ENCODE measurements at regions not wholly inside any gene's neighbourhood (a gene's known extent, or its start where the extent isn't known, plus 50 kb on each side); places are given as distances from the start of the nearest gene placed in this dataset.
A peak's percentile ranks its signal among the peaks of the same experiment; 100 is the strongest.
"Not testable (repeated sequence)": the region's sequence is repeated elsewhere in the genome, so short reads cannot be mapped to it uniquely, and the experiment has no call there.

DNA sequence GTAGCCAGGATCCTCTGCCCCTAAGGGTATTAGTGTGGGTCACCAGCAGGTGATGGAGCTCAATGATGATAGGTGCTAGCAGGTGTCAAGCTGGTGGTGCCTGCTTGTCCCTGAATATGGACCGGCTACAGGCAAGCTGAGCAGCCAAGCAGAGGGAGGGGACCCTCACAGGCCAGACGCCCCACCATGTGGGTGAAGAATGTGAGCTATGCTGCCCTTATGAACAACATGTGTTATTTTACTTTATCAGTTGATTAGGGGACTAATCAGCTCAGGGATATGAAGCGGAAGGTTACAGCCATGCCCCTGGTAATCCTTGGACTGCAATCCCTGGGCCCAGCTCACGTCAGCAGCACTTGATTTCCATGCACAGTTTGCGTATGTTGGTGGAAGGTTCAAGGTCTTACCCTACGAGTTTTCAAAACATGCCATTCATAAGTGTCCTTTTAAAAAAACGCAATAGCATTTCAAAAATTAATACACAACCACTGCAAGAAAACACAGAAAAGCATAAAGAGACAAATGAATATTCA is 106.0 kb downstream of the CDC7 start:
- H3K27ac ChIP-seq = no peak overlapping the region
- intact Hi-C loops (cut with DNase I) = no loop called here
- no peak for DNase-seq
- H3K4me1 ChIP-seq = peaks cover 0 to 14% (median 0%) of the 10 kb centered on the region in 3 donors
- no peaks in the 10 kb centered on the region for H3K27me3 ChIP-seq
- no peaks in the 10 kb centered on the region for H3K9me3 ChIP-seq
- WGBS, 2 donors = 87 to 90% methylated on average over 7 of the region's 7 CpGs
- H3K4me3 ChIP-seq = no peak overlapping the region
- TF ChIP-seq, protein P1, sequence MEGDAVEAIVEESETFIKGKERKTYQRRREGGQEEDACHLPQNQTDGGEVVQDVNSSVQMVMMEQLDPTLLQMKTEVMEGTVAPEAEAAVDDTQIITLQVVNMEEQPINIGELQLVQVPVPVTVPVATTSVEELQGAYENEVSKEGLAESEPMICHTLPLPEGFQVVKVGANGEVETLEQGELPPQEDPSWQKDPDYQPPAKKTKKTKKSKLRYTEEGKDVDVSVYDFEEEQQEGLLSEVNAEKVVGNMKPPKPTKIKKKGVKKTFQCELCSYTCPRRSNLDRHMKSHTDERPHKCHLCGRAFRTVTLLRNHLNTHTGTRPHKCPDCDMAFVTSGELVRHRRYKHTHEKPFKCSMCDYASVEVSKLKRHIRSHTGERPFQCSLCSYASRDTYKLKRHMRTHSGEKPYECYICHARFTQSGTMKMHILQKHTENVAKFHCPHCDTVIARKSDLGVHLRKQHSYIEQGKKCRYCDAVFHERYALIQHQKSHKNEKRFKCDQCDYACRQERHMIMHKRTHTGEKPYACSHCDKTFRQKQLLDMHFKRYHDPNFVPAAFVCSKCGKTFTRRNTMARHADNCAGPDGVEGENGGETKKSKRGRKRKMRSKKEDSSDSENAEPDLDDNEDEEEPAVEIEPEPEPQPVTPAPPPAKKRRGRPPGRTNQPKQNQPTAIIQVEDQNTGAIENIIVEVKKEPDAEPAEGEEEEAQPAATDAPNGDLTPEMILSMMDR (IDR thresholded peaks at IDR 0.05) = no peak
- no peak for TF ChIP-seq POLR2A (IDR thresholded peaks at IDR 0.05)
- H3K36me3 ChIP-seq = no peaks in the 10 kb centered on the region

GRCh38 chr1:91607686-91608085 is 107.0 kb downstream of the CDC7 start:
- H3K4me3 ChIP-seq; H3K36me3 ChIP-seq; DNase-seq; H3K27me3 ChIP-seq; H3K27ac ChIP-seq; H3K9me3 ChIP-seq; intact Hi-C loops (cut with DNase I): not testable (repeated sequence)
- WGBS, 2 donors = 64 to 74% methylated on average over 3 of the region's 3 CpGs
- peaks cover 0 to 17% (median 0%) of the 10 kb centered on the region in 3 donors for H3K4me1 ChIP-seq

DNA sequence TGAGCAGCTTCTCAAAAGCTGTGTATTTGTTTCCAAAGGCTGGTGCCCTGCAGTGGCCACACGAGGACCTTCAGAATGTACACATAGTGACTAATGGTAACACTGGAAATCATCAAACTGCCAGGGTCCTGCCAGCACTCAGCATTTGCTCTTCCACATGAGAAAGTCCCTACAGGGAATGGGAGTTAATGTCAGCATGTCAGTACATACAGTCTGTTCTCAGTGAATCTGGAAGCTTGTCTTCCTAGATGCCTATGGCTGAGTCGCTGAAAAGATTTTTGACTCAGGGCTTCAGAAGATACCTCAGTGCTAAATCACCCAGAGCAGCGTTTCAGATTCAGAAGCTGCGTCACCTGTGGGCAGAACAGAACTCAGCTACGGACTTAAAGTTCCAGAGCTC is 108.2 kb downstream of the CDC7 start:
- no peaks in the 10 kb centered on the region for H3K9me3 ChIP-seq
- no peaks in the 10 kb centered on the region for H3K27me3 ChIP-seq
- TF ChIP-seq POLR2A (IDR thresholded peaks at IDR 0.05) = no peak
- TF ChIP-seq, protein P1 (IDR thresholded peaks at IDR 0.05) = no peak
- H3K27ac ChIP-seq = no peak overlapping the region
- intact Hi-C loops (cut with DNase I) = no loop called here
- H3K4me3 ChIP-seq = no peak overlapping the region
- peaks cover 0 to 22% (median 0%) of the 10 kb centered on the region in 3 donors for H3K4me1 ChIP-seq
- WGBS, 2 donors = 67 to 68% methylated on average over 2 to 5 of the region's 5 CpGs
- DNase-seq = no peak
- no peaks in the 10 kb centered on the region for H3K36me3 ChIP-seq

DNA sequence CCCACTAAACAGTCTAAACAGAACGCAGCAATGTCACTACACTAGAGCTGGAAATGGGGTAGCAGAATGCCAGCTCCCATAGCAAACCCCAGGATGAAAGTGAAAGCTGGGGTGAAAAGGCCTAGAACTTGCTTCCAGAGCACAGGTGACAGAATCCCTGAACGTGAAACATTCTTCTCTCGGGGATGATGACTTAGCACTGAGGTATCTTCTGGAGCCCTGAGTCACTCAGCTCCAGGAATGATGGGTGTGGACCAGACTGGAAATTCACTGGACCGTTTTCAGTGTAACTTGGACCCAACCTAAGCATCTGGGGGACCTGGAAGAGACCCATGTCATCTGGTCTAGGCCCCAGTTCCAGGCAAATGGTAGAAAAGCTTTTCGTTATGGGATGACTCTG is 108.9 kb downstream of the CDC7 start:
- H3K27ac ChIP-seq = no peak overlapping the region
- H3K9me3 ChIP-seq = no peaks in the 10 kb centered on the region
- no peaks in the 10 kb centered on the region for H3K27me3 ChIP-seq
- H3K4me1 ChIP-seq = peaks cover 0 to 25% (median 0%) of the 10 kb centered on the region in 3 donors
- no peak overlapping the region for H3K4me3 ChIP-seq
- DNase-seq = no peak
- 76 to 84% methylated on average over 3 to 5 of the region's 5 CpGs for WGBS, 2 donors
- TF ChIP-seq POLR2A (IDR thresholded peaks at IDR 0.05) = no peak
- TF ChIP-seq, protein P1 (IDR thresholded peaks at IDR 0.05) = no peak
- intact Hi-C loops (cut with DNase I) = no loop called here
- no peaks in the 10 kb centered on the region for H3K36me3 ChIP-seq

DNA sequence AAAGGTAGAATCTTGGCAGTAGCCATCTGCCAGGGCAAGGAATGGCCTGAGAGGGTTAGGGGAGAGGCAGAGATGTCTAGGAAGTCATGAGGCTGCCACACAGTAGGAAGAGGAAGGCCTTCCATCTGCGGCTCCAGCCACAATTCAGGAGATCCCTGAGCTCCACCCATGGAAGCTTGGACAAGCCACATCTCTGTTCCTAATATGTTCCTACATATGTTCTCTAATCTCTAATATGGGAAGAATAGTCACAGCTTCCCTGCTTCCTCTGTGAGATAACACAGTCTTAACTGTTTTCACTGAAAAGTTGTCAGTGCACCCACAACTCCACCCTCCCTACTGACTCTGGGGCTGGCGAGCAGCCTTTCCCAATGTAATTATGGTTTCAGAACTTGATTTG is 109.5 kb downstream of the CDC7 start:
- Histone ChIP-seq H3K27ac (no peak overlapping the region), H3K36me3 (no peaks in the 10 kb centered on the region), H3K27me3 (no peaks in the 10 kb centered on the region), H3K4me1 (peaks cover 0 to 25% (median 0%) of the 10 kb centered on the region in 3 donors), H3K9me3 (no peaks in the 10 kb centered on the region), H3K4me3 (no peak overlapping the region)
- intact Hi-C loops (cut with DNase I) = no loop called here
- no peak for DNase-seq
- TF ChIP-seq POLR2A (IDR thresholded peaks at IDR 0.05) = no peak
- TF ChIP-seq, protein P1 (IDR thresholded peaks at IDR 0.05) = no peak
- WGBS, 2 donors = 88 to 91% methylated on average over 2 of the region's 2 CpGs

GRCh38 chr1:91610789-91611188 is 110.1 kb downstream of the CDC7 start:
- Histone ChIP-seq H3K27me3 (no peaks in the 10 kb centered on the region), H3K9me3 (no peaks in the 10 kb centered on the region), H3K4me1 (peaks cover 0 to 25% (median 0%) of the 10 kb centered on the region in 3 donors), H3K4me3 (no peak overlapping the region), H3K36me3 (no peaks in the 10 kb centered on the region), H3K27ac (peak overlapping the region in 1 of 4 donors; percentile 17)
- 79 to 83% methylated on average over 6 of the region's 6 CpGs for WGBS, 2 donors
- intact Hi-C loops (cut with DNase I) = no loop called here
- DNase-seq = no peak
- TF ChIP-seq, protein P1 (IDR thresholded peaks at IDR 0.05) = no peak
- no peak for TF ChIP-seq POLR2A (IDR thresholded peaks at IDR 0.05)

Measured in esophagus squamous epithelium (tissue), 5 donors.